ENCODE measurements at regions not wholly inside any gene's neighbourhood (a gene's known extent, or its start where the extent isn't known, plus 50 kb on each side); places are given as distances from the start of the nearest gene placed in this dataset.
"Not testable (repeated sequence)": the region's sequence is repeated elsewhere in the genome, so short reads cannot be mapped to it uniquely, and the experiment has no call there.

DNA sequence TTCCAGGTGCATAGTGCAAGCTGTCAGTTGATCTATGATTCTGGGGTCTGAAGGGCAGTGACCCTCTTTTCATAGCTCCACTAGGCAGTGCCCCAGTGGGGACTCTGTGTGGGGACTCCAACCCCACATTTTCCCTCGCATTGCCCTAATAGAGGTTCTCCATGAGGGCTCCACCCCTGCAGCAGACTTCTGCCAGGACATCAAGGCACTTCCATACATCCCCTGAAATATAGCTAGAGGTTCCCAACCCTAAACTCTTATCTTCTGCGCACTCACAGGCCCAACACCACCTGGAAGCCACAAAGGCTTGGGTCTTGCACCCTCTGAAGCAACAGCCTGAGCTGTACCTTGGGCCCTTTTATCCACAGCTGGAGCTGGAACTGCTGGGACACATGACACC, 65.7 kb upstream of the PKN2 start:
- DNase-seq (ENCODE audit: insufficient read length, low spot score) (no peak), FAIRE-seq (no peak)

DNA sequence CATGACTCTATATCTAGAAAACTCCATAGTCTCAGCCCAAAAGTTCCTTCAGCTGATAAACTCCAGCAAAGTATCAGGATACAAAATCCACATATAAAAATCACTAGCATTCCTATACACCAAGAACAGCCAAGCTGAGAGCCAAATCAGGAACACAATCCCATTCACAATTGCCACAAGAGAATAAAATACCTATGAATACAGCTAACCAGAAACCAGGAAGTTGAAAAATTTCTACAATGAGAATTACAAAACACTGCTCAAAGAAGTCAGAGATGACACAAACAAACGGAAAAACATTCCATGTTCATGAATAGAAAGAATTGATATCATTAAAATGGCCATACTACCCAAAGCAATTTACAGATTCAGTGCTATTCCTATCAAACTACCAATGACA, 61.0 kb upstream of the PKN2 start:
- DNase-seq (ENCODE audit: insufficient read length, low spot score); FAIRE-seq: not testable (repeated sequence)

Data from HTR-8/SVneo (cell line).